ENCODE measurements at regions not wholly inside any gene's neighbourhood (a gene's known extent, or its start where the extent isn't known, plus 50 kb on each side); places are given as distances from the start of the nearest gene placed in this dataset.

DNA sequence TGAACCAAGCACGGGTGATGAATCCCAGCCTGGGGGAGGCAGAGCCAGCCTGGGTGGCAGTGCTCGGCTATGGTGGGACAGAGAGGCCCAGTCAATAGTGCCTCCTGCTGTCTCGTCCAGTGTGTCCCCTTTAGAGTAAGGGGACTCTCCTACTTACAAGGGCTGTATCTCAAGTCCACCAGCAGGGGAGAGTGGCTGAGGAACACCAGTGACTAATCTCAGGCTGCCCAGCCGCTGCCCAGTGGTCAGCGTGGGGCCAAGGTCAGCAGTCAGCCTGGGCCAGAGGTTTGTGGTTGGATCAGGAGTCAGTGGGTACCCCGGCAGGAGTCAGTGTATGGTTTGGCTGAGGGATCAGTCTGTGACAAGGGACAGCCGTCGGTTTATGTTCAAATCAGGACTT lies 109.2 kb upstream of the RUNX3 start:
- H3K27ac ChIP-seq: no peak overlapping the region
- H2AFZ ChIP-seq: no peak overlapping the region
- H3K9me3 ChIP-seq (ENCODE audit: low read depth): no peaks in the 10 kb centered on the region
- 72% methylated on average over 8 of the region's 8 CpGs for WGBS (ENCODE audit: low lambda C conversion rate, missing lambda C conversion rate)
- no peak for DNase-seq (ENCODE audit: low spot score)
- H3K79me2 ChIP-seq: no peaks in the 10 kb centered on the region
- no peaks in the 10 kb centered on the region for H4K20me1 ChIP-seq (ENCODE audit: insufficient read depth, poor library complexity, severe bottlenecking)
- H3K9me2 ChIP-seq (replicated peaks; ENCODE audit: insufficient read depth): no peaks in the 10 kb centered on the region
- TF ChIP-seq EZH2phosphoT487 (IDR thresholded peaks at IDR 0.05; ENCODE audit: low read depth, severe bottlenecking, unreplicated experiment): no peak
- no peak for TF ChIP-seq CTCF (IDR thresholded peaks at IDR 0.05; ENCODE audit: poor library complexity)
- TF ChIP-seq EZH2 (IDR thresholded peaks at IDR 0.05; ENCODE audit: borderline replicate concordance): no peak
- H3K27me3 ChIP-seq: no peaks in the 10 kb centered on the region
- no peaks in the 10 kb centered on the region for H3K4me1 ChIP-seq (ENCODE audit: insufficient read depth)
- H3K36me3 ChIP-seq (replicated peaks; ENCODE audit: insufficient read depth, low read depth): no peaks in the 10 kb centered on the region
- no peak overlapping the region for H3K4me2 ChIP-seq
- H3K4me3 ChIP-seq: no peak overlapping the region

DNA sequence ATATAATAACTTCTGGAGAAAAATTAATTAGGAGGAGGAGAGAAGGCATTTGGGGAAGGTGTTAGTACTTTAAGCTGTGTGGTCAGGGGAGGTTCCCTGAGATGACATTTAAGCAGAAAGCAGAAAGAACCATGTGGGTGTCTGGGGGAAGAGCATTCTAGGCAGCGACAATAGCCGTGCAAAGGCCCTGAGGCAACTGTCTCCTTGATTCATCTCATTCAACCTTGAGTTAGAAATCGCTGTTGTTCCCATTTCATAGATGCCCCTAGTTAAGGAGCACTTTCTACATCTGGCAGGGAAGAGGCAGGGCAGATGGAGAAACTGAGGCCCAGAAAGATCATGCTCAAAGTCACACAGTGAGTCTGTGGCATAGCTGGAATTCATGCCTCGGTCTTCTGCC lies 108.6 kb upstream of the RUNX3 start:
- Histone ChIP-seq H3K9me2 (replicated peaks; ENCODE audit: insufficient read depth) (no peaks in the 10 kb centered on the region), H3K4me3 (no peak overlapping the region), H3K27ac (no peak overlapping the region), H3K4me2 (no peak overlapping the region), H3K9me3 (ENCODE audit: low read depth) (no peaks in the 10 kb centered on the region), H3K79me2 (no peaks in the 10 kb centered on the region), H3K27me3 (no peaks in the 10 kb centered on the region), H3K36me3 (replicated peaks; ENCODE audit: insufficient read depth, low read depth) (no peaks in the 10 kb centered on the region), H2AFZ (no peak overlapping the region), H3K4me1 (ENCODE audit: insufficient read depth) (no peaks in the 10 kb centered on the region), H4K20me1 (ENCODE audit: insufficient read depth, poor library complexity, severe bottlenecking) (no peaks in the 10 kb centered on the region)
- DNase-seq (ENCODE audit: low spot score): no peak
- no peak for TF ChIP-seq EZH2 (IDR thresholded peaks at IDR 0.05; ENCODE audit: borderline replicate concordance)
- TF ChIP-seq CTCF (IDR thresholded peaks at IDR 0.05; ENCODE audit: poor library complexity): no peak
- TF ChIP-seq EZH2phosphoT487 (IDR thresholded peaks at IDR 0.05; ENCODE audit: low read depth, severe bottlenecking, unreplicated experiment): no peak
- 68% methylated on average over 4 of the region's 4 CpGs for WGBS (ENCODE audit: low lambda C conversion rate, missing lambda C conversion rate)

DNA sequence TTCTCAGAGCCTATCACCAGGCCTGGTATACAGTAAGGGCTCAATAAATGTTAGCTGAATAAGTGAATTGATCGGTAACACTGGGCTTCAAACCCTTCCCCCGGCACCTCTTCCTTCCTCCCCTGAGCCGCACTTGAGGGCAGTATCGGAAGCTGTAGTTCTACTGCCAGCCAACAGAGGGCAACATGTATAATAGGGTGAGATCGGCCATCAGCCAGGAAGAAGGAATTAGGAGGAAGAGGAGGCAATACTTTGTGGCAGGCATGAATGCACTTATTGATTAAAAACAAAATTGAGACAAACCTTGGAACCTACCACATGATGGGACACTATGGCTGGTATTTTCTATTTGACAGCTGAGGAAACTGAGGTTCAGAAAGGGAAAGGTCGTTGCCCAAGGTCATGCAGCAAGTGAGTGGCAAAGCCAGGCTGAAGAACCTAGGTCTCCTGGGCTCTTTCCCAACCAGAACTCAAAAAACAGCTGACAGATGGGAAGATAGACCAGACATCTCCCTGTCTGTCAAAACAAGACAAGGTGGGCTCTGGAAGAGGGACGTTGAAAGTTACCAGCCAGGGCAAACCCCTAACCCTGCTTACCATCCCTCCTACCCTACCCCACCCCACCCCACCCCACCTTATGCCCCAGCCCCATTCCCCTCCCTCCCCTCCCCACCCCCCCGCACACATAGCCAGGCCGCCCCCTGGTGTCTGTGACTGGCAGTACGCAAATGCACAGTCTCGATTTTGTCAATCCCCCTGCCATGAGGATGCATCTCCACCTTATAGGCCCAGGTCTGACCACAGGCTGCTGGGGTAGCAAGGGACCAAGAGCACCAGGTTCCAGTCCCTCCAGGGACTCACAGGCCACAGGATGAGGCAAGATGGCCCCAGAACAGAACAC lies 107.3 kb upstream of the RUNX3 start:
- 47% methylated on average over 11 of the region's 11 CpGs for WGBS (ENCODE audit: low lambda C conversion rate, missing lambda C conversion rate)
- DNase-seq (ENCODE audit: low spot score): peak; percentile 64

More for the DNA sequence above, 107.3 kb upstream of the RUNX3 start:
- H3K27me3 ChIP-seq: no peaks in the 10 kb centered on the region
- H3K4me1 ChIP-seq (ENCODE audit: insufficient read depth): no peaks in the 10 kb centered on the region
- no peak overlapping the region for H3K4me2 ChIP-seq
- no peaks in the 10 kb centered on the region for H3K9me2 ChIP-seq (replicated peaks; ENCODE audit: insufficient read depth)
- no peaks in the 10 kb centered on the region for H3K9me3 ChIP-seq (ENCODE audit: low read depth)
- no peak overlapping the region for H3K4me3 ChIP-seq
- no peaks in the 10 kb centered on the region for H4K20me1 ChIP-seq (ENCODE audit: insufficient read depth, poor library complexity, severe bottlenecking)
- H3K36me3 ChIP-seq (replicated peaks; ENCODE audit: insufficient read depth, low read depth): no peaks in the 10 kb centered on the region
- H2AFZ ChIP-seq: no peak overlapping the region
- no peaks in the 10 kb centered on the region for H3K79me2 ChIP-seq
- TF ChIP-seq EZH2 (IDR thresholded peaks at IDR 0.05; ENCODE audit: borderline replicate concordance) (no peak), EZH2phosphoT487 (IDR thresholded peaks at IDR 0.05; ENCODE audit: low read depth, severe bottlenecking, unreplicated experiment) (no peak), CTCF (IDR thresholded peaks at IDR 0.05; ENCODE audit: poor library complexity) (peak; percentile 51)
- H3K27ac ChIP-seq: no peak overlapping the region
